Kidney glomerular epithelial cell (primary cell): ENCODE measurements at regions not wholly inside any gene's neighbourhood (a gene's known extent, or its start where the extent isn't known, plus 50 kb on each side); places are given as distances from the start of the nearest gene placed in this dataset.
"Not testable (repeated sequence)": the region's sequence is repeated elsewhere in the genome, so short reads cannot be mapped to it uniquely, and the experiment has no call there.

Experiments used
- DNase-seq: peaks from one replicate; lab custom pipeline; 2025; lab: John Stamatoyannopoulos, UW

GRCh38 chr17:22138861-22139469, 446.6 kb downstream of the KCNJ18 start:
- peak; percentile 16 for DNase-seq

GRCh38 chr17:22142091-22142490, 449.8 kb downstream of the KCNJ18 start:
- DNase-seq = no peak

- DNase-seq = no peak
These were observed 453.4 kb downstream of the KCNJ18 start for GRCh38 chr17:22145605-22146178.

- DNase-seq = no peak
These were observed 466.0 kb downstream of the KCNJ18 start for GRCh38 chr17:22158364-22158763.

GRCh38 chr17:22161376-22161775, 469.1 kb downstream of the KCNJ18 start:
- DNase-seq = no peak

- no peak for DNase-seq
These were observed 479.3 kb downstream of the KCNJ18 start for GRCh38 chr17:22171631-22172030.

GRCh38 chr17:22193113-22193512, 500.8 kb downstream of the KCNJ18 start:
- no peak for DNase-seq

- not testable (repeated sequence) for DNase-seq
These were observed 507.9 kb downstream of the KCNJ18 start for GRCh38 chr17:22200187-22200586.

GRCh38 chr17:22202702-22203101, 510.4 kb downstream of the KCNJ18 start:
- no peak for DNase-seq

GRCh38 chr17:22203208-22203715, 510.9 kb downstream of the KCNJ18 start:
- DNase-seq = no peak

- not testable (repeated sequence) for DNase-seq
These were observed 511.8 kb downstream of the KCNJ18 start for GRCh38 chr17:22204076-22204475.

GRCh38 chr17:22210212-22210611, 517.9 kb downstream of the KCNJ18 start:
- DNase-seq = not testable (repeated sequence)

- not testable (repeated sequence) for DNase-seq
These were observed 520.8 kb downstream of the KCNJ18 start for GRCh38 chr17:22213169-22213568.

GRCh38 chr17:22217135-22217534, 524.8 kb downstream of the KCNJ18 start:
- no peak for DNase-seq

GRCh38 chr17:22221344-22221743, 529.0 kb downstream of the KCNJ18 start:
- no peak for DNase-seq

- DNase-seq = not testable (repeated sequence)
These were observed 534.2 kb downstream of the KCNJ18 start for GRCh38 chr17:22226477-22226876.

- not testable (repeated sequence) for DNase-seq
These were observed 534.6 kb downstream of the KCNJ18 start for GRCh38 chr17:22226932-22227331.

GRCh38 chr17:22227699-22228553, 535.6 kb downstream of the KCNJ18 start:
- not testable (repeated sequence) for DNase-seq

- DNase-seq = not testable (repeated sequence)
These were observed 537.5 kb downstream of the KCNJ18 start for GRCh38 chr17:22229821-22230220.

GRCh38 chr17:22233382-22233781, 541.1 kb downstream of the KCNJ18 start:
- no peak for DNase-seq

- DNase-seq = no peak
These were observed 550.1 kb downstream of the KCNJ18 start for GRCh38 chr17:22242472-22242871.

- DNase-seq = no peak
These were observed 559.2 kb downstream of the KCNJ18 start for GRCh38 chr17:22251498-22251897.

- DNase-seq = no peak
These were observed 560.7 kb downstream of the KCNJ18 start for GRCh38 chr17:22253007-22253406.
